NB4 (cell line): ENCODE measurements at regions not wholly inside any gene's neighbourhood (a gene's known extent, or its start where the extent isn't known, plus 50 kb on each side); places are given as distances from the start of the nearest gene placed in this dataset.

ENCODE experiments used
- DNase-seq: peaks from one replicate; pipeline ENCODE4 v3.0.0; 2010; ENCODE audit warnings: low read depth
- H3K4me3 ChIP-seq: one replicate; pipeline ENCODE4 v1.5.1; 2011; ENCODE audit warnings: mild to moderate bottlenecking, low read depth, low read length, moderate library complexity
- MYC ChIP-seq: IDR thresholded peaks from 2 replicates; pipeline ENCODE4 v1.6.1; 2011; ENCODE audit warnings: low read depth, low read length
- POLR2A ChIP-seq: IDR thresholded peaks from 2 replicates; pipeline ENCODE4 v1.6.1; 2011; ENCODE audit warnings: mild to moderate bottlenecking; ENCODE audit not compliant: insufficient read length; ENCODE audit errors: extremely low read depth
- TF ChIP-seq, protein P1 (sequence below): IDR thresholded peaks from 2 replicates; pipeline ENCODE4 v1.6.1; 2011; ENCODE audit warnings: low read depth, low read length
- TF ChIP-seq, protein P2 (sequence below): IDR thresholded peaks from one replicate; pipeline ENCODE4 v1.5.1; 2012; ENCODE audit warnings: low read depth, low read length

DNA sequence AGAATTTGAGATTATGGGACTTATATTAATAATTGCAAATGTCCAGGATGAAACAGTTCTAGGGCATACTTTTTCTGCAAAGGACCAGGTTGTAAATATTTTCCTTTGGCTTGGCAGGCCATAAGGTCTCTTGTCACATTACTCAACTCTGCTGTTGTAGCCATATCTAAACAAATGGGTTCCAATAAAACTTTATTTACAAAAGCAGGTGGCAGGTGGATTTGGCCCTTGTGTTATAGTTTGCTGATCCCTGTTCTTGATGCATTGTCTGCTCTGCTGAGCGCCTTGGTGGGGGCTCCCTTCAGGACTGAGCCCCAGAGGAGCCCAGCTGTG lies 258.5 kb downstream of the FOXD2 start:
- TF ChIP-seq POLR2A (no peak), MYC (no peak)
- TF ChIP-seq, protein P1, sequence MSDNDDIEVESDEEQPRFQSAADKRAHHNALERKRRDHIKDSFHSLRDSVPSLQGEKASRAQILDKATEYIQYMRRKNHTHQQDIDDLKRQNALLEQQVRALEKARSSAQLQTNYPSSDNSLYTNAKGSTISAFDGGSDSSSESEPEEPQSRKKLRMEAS: no peak
- TF ChIP-seq, protein P2, sequence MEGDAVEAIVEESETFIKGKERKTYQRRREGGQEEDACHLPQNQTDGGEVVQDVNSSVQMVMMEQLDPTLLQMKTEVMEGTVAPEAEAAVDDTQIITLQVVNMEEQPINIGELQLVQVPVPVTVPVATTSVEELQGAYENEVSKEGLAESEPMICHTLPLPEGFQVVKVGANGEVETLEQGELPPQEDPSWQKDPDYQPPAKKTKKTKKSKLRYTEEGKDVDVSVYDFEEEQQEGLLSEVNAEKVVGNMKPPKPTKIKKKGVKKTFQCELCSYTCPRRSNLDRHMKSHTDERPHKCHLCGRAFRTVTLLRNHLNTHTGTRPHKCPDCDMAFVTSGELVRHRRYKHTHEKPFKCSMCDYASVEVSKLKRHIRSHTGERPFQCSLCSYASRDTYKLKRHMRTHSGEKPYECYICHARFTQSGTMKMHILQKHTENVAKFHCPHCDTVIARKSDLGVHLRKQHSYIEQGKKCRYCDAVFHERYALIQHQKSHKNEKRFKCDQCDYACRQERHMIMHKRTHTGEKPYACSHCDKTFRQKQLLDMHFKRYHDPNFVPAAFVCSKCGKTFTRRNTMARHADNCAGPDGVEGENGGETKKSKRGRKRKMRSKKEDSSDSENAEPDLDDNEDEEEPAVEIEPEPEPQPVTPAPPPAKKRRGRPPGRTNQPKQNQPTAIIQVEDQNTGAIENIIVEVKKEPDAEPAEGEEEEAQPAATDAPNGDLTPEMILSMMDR: no peak
- no peak for DNase-seq

DNA sequence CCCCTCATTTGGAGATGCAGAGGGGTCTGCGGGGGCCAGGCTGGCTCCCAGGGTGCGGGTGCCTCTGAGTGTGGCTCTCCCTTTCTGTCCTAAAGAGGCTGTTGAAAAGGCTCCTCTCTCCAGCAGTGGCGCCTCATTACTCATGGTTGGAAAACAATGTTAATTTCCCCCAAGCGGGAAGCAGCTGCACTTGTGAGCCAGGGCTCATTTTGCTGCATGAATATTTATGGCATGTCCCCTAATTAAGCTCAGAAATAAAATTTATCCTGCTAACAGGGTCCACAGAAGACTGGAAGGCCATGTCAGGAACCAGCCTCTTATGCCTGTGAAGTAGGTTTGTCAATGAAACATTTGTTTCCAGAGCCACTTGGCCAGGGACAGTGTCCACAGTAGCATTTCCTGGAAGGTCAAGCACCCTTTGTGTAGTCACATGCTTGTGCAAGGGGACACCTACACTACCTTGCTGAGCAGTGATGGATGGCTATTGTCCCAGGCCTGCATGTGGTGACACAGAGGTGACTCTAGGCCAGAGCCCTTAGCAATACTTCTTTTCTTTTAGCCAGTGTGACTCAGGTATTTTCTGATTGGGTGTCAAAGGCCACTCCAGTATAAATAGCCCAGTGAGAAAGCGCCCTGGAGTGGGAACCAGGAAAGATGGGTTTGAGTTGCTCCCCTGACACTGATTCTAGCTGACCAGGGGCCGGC lies 259.0 kb downstream of the FOXD2 start:
- no peak overlapping the region for H3K4me3 ChIP-seq
- TF ChIP-seq POLR2A (no peak), MYC (no peak)
- TF ChIP-seq, protein P1: no peak
- TF ChIP-seq, protein P2: no peak
- no peak for DNase-seq

More for the DNA sequence above, 258.5 kb downstream of the FOXD2 start:
- H3K4me3 ChIP-seq: no peak overlapping the region

DNA sequence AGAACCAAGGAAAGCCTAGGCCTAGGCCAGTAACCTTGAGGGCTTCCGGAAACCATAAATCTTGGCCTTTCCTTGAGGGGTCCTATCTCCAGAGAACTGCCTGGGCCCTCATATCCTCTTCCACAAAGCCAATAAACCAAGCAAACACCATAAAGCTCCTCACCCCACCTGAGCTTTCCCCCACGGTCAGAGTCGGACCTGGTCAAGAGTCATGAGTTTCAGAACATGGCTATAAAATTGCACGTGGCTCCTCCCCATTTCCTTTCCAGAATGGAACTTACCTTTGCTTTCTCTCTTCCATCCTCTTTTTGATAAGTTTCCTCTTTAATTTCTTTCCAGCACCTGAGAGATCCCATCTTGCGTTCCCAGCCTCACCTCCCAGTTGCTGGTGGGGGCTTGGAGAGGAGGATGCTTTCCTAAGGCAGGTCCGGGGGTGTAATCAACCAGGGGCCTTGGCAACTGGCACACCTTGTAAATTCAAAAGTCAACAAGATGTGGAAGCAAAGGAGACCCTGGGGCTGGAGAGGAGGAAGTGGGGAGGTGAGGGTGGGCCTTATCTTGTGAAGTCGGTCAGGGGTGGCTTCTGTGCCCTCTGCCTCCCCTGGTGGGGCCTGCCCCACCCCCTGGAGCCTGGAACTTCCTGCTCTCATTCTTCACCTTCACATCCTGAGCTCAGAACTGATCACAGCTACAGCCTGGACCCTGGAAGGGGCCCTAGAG lies 259.9 kb downstream of the FOXD2 start:
- TF ChIP-seq, protein P2: no peak
- TF ChIP-seq POLR2A (no peak), MYC (no peak)
- TF ChIP-seq, protein P1: no peak
- no peak for DNase-seq
- H3K4me3 ChIP-seq: no peak overlapping the region

DNA sequence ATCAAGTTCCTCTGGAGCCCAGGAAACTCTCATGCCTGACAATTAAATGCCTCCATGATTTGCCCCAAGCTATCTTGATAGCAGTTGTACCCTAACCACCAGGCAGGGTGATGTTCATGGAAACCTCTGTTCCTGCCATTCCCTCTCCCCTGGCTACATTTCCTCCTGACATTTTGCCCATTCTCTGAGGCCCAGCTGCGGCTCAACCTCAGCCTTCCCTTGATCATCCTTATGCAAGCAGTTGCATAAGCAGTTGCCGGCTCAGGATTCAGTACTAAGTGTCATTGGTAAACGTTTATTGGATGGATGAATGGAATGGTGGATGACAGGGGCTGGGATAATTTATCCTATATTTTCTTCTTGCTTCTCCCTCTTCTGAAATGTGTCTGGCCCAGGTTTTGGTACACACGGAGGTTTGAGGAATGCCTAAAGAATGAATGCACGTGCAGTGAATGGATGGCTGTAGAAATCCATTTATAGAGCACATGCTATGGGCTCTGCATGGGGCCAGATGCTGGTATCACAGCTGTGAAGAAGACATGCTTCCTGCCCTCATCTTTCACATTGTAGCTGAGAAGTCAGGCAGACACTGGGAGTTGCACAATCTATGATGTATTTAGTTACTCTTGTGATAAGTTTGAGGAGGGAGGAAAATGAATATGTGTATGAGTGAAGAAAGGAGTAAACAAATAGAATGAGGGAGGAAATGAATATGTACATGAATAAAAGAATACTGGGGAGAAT lies 261.8 kb downstream of the FOXD2 start:
- TF ChIP-seq MYC: no peak
- TF ChIP-seq, protein P2: no peak
- TF ChIP-seq, protein P1: no peak
- no peak for TF ChIP-seq POLR2A
- no peak overlapping the region for H3K4me3 ChIP-seq
- DNase-seq: no peak

DNA sequence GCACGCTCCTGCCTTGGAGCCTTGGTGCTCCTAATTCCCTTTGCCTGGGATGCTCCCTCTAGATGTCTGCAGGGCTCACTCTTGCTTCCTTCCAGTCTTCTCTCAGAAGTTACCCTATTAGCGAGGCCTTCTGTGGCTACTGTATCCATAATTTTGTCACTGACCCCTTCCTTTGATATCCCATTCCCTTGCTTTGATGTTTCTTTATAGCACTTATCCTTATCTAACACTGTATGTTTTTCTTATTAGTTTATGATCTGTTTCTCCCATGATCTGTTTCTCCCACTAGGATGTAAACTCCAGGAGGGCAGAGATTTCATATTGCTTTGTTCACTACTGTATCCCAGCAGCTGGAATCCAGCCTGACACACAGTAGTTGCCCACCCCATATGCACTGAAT lies 263.4 kb downstream of the FOXD2 start:
- H3K4me3 ChIP-seq: no peak overlapping the region
- no peak for DNase-seq
- TF ChIP-seq, protein P1: no peak
- TF ChIP-seq POLR2A (no peak), MYC (no peak)
